Activated CD8-positive, alpha-beta T cell treated with anti-CD3 and anti-CD28 coated beads for 36 hours (primary cell): ENCODE measurements at regions not wholly inside any gene's neighbourhood (a gene's known extent, or its start where the extent isn't known, plus 50 kb on each side); places are given as distances from the start of the nearest gene placed in this dataset.

Source experiments
- ATAC-seq: fragments of 200-7000 bp; cut with Tn5 transposase; one replicate; pipeline ENCODE4 v1.10.0; 2021; ENCODE audit warnings: mild to moderate bottlenecking, moderate library complexity
- CTCF ChIA-PET: fragments of 350-600 bp; sonication (Branson Sonifier 250); formaldehyde crosslinking; loops from one replicate; lab custom pipeline; 2021; ENCODE audit warnings: antibody characterized with exemption; lab: Charles Lee
- POLR2A ChIA-PET: fragments of 350-600 bp; sonication (Branson Sonifier 250); formaldehyde crosslinking; loops from one replicate; lab custom pipeline; 2021; ENCODE audit warnings: antibody characterized with exemption; lab: Charles Lee
- DNase-seq: peaks from one replicate; pipeline ENCODE4 v3.0.0-alpha.2; 2020
- H3K27ac Mint-ChIP-seq: one replicate; pipeline ENCODE4 v1.8.0; 2021; ENCODE audit warnings: mild to moderate bottlenecking, mixed read lengths
- H3K27me3 Mint-ChIP-seq: one replicate; pipeline ENCODE4 v1.8.0; 2021; ENCODE audit warnings: mixed read lengths
- H3K36me3 Mint-ChIP-seq: one replicate; pipeline ENCODE4 v1.8.0; 2021; ENCODE audit warnings: low read depth, mixed read lengths
- H3K4me1 Mint-ChIP-seq: one replicate; pipeline ENCODE4 v1.8.0; 2021; ENCODE audit warnings: low read depth, mixed read lengths
- H3K4me3 Mint-ChIP-seq: one replicate; pipeline ENCODE4 v1.8.0; 2021; ENCODE audit warnings: mild to moderate bottlenecking, moderate library complexity, mixed read lengths
- H3K9me3 Mint-ChIP-seq: one replicate; pipeline ENCODE4 v1.8.0; 2021; ENCODE audit warnings: mixed read lengths
- CTCF ChIP-seq: fragments of 200-600 bp; IDR thresholded peaks from one replicate; pipeline ENCODE4 v1.8.0; 2022; ENCODE audit warnings: antibody characterized with exemption, mild to moderate bottlenecking
- intact Hi-C: fragments of 100-400 bp; cut with micrococcal nuclease; formaldehyde crosslinking; loops from one replicate; pipeline ENCODE4 v1.10.0; 2022

- CTCF ChIA-PET, result no interaction called here
- no peak overlapping the region for H3K4me3 Mint-ChIP-seq
- no peak for TF ChIP-seq CTCF
- H3K36me3 Mint-ChIP-seq, result no peaks in the 10 kb centered on the region
- POLR2A ChIA-PET, result no interaction called here
- DNase-seq, result no peak
- intact Hi-C loops, result no loop called here
- peaks cover 29% of the 10 kb centered on the region for H3K27me3 Mint-ChIP-seq
- no peaks in the 10 kb centered on the region for H3K9me3 Mint-ChIP-seq
- H3K4me1 Mint-ChIP-seq, result peaks cover 6% of the 10 kb centered on the region
- ATAC-seq, result no peak
- no peak overlapping the region for H3K27ac Mint-ChIP-seq
These were observed 140.9 kb upstream of the ETS2 start for GRCh38 chr21:38664841-38665240.

- no peak overlapping the region for H3K4me3 Mint-ChIP-seq
- ATAC-seq, result no peak
- intact Hi-C loops, result no loop called here
- no peak for TF ChIP-seq CTCF
- ChIA-PET CTCF (no interaction called here), POLR2A (no interaction called here)
- H3K27me3 Mint-ChIP-seq, result peaks cover 13% of the 10 kb centered on the region
- H3K4me1 Mint-ChIP-seq, result no peaks in the 10 kb centered on the region
- H3K36me3 Mint-ChIP-seq, result no peaks in the 10 kb centered on the region
- H3K9me3 Mint-ChIP-seq, result no peaks in the 10 kb centered on the region
- no peak for DNase-seq
- H3K27ac Mint-ChIP-seq, result no peak overlapping the region
These were observed 138.3 kb upstream of the ETS2 start for GRCh38 chr21:38667291-38667870.

GRCh38 chr21:38668067-38668466 is 137.7 kb upstream of the ETS2 start:
- CTCF ChIA-PET, result no interaction called here
- Mint-ChIP-seq H3K9me3 (no peaks in the 10 kb centered on the region), H3K4me3 (no peak overlapping the region), H3K4me1 (no peaks in the 10 kb centered on the region), H3K27ac (no peak overlapping the region), H3K36me3 (no peaks in the 10 kb centered on the region), H3K27me3 (peaks cover 9% of the 10 kb centered on the region)
- POLR2A ChIA-PET, result no interaction called here
- TF ChIP-seq CTCF, result no peak
- intact Hi-C loops, result no loop called here
- DNase-seq (no peak), ATAC-seq (no peak)

DNA sequence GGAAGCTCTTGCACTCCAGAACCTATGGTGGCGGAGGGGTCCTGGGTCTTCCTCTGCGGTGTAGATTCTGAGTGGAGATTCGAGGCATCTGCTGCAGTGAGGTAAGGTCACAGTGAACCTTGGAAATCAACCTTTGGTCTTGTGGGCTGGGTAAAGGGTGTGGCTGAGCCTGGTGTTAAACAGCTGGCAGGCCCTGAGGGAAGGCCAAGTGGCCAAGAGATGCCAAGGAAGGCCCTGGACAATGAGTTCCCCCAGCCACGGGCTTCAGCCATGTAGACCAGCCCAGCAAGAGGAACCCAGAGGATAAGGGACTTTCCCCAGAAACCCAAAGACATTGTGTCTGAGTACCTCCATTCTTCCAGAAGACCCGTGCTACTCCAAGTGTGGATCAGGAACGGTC is 137.2 kb upstream of the ETS2 start:
- Mint-ChIP-seq H3K36me3 (no peaks in the 10 kb centered on the region), H3K4me3 (no peak overlapping the region), H3K27me3 (peaks cover 8% of the 10 kb centered on the region), H3K9me3 (no peaks in the 10 kb centered on the region), H3K27ac (no peak overlapping the region), H3K4me1 (no peaks in the 10 kb centered on the region)
- ChIA-PET POLR2A (no interaction called here), CTCF (interaction anchor here (0.8 to 1.2 kb wide), 2 partner anchors 14 to 15 kb away, joined by 3 read pairs; no protein-coding TSS in a partner anchor)
- intact Hi-C loops, result no loop called here
- no peak for TF ChIP-seq CTCF
- ATAC-seq (no peak), DNase-seq (no peak)

- ChIA-PET CTCF (interaction anchor here (0.7 to 1.2 kb wide), 3 partner anchors 13 to 151 kb away, joined by 3 read pairs; no protein-coding TSS in a partner anchor), POLR2A (no interaction called here)
- H3K27ac Mint-ChIP-seq, result no peak overlapping the region
These were observed 136.5 kb upstream of the ETS2 start for GRCh38 chr21:38669186-38669585.

More at GRCh38 chr21:38669186-38669585, 136.5 kb upstream of the ETS2 start:
- no peak for DNase-seq
- Mint-ChIP-seq H3K4me3 (no peak overlapping the region), H3K36me3 (no peaks in the 10 kb centered on the region), H3K27me3 (peaks cover 6% of the 10 kb centered on the region), H3K4me1 (no peaks in the 10 kb centered on the region), H3K9me3 (no peaks in the 10 kb centered on the region)
- intact Hi-C loops, result no loop called here
- ATAC-seq, result no peak
- no peak for TF ChIP-seq CTCF
